Hepatocyte (in vitro differentiated cells): ENCODE measurements at regions not wholly inside any gene's neighbourhood (a gene's known extent, or its start where the extent isn't known, plus 50 kb on each side); places are given as distances from the start of the nearest gene placed in this dataset.

ENCODE experiments used
- CTCF ChIP-seq: fragments of 200-600 bp; sonication (generic); IDR thresholded peaks from 2 replicates; pipeline ENCODE4 v1.5.1; 2016; ENCODE audit warnings: antibody characterized with exemption, mild to moderate bottlenecking; ENCODE audit not compliant: poor library complexity
- EZH2 ChIP-seq: fragments of 200-600 bp; sonication (generic); IDR thresholded peaks from 2 replicates; pipeline ENCODE4 v1.6.1; 2016; ENCODE audit warnings: antibody characterized with exemption, mild to moderate bottlenecking, borderline replicate concordance

GRCh38 chr10:100636848-100637553 lies 101.3 kb downstream of the HIF1AN start:
- TF ChIP-seq CTCF: no peak
- no peak for TF ChIP-seq EZH2
